Endothelial cell of umbilical vein (primary cell): ENCODE measurements at regions not wholly inside any gene's neighbourhood (a gene's known extent, or its start where the extent isn't known, plus 50 kb on each side); places are given as distances from the start of the nearest gene placed in this dataset.

Experiments
- BruUV-seq: library from RNA; stranded (reverse); fragments of 400-500 nt; replicated peaks from 2 replicates; lab custom pipeline; 2021; lab: Mats Ljungman, UMichigan
- CTCF ChIA-PET: fragments of 300-600, 350-600 bp; sonication (Branson Sonifier 250); formaldehyde crosslinking; loops from one replicate; lab custom pipeline; 2021; ENCODE audit warnings: antibody characterized with exemption, inconsistent platforms; lab: Charles Lee
- POLR2A ChIA-PET: fragments of 300-600, 350-600 bp; sonication (Branson Sonifier 250); formaldehyde crosslinking; loops from one replicate; lab custom pipeline; 2021; ENCODE audit warnings: antibody characterized with exemption, inconsistent platforms; lab: Charles Lee
- DNase-seq: peaks from one replicate; pipeline ENCODE4 v3.0.0-alpha.2; 2011; ENCODE audit warnings: low read depth, low spot score
- FAIRE-seq: peaks from 2 replicates; lab custom pipeline; 2011; peaks lifted over from hg19 to GRCh38; lab: Jason Lieb, UNC
- H2AFZ ChIP-seq: 2 replicates; pipeline ENCODE4 v1.6.0; 2012; ENCODE audit warnings: low read depth, low read length, control low read depth, inconsistent platforms
- H3K27ac ChIP-seq: 2 replicates; pipeline ENCODE4 v1.5.1; 2011; ENCODE audit warnings: low read depth, mild to moderate bottlenecking, control low read depth, low read length, moderate library complexity; ENCODE audit not compliant: insufficient read depth
- H3K27me3 ChIP-seq, 2 experiments: 2 replicates each; pipeline versions ENCODE4 v1.6.0 to v1.6.1; 2011; ENCODE audit warnings: low read length in 2 of 2, mixed read lengths in 1 of 2; ENCODE audit not compliant: control insufficient read depth in 2 of 2, insufficient read depth in 2 of 2
- H3K36me3 ChIP-seq, 2 experiments: 2 replicates in 1 of 2; 3 replicates in 1 of 2; pipeline ENCODE4 v1.5.1; 2011; ENCODE audit warnings: low read length in 2 of 2, mild to moderate bottlenecking in 1 of 2, moderate library complexity in 1 of 2; ENCODE audit not compliant: control insufficient read depth in 2 of 2, insufficient read depth in 2 of 2; ENCODE audit errors: extremely low read depth in 1 of 2
- H3K4me1 ChIP-seq: 3 replicates; pipeline ENCODE4 v1.5.1; 2011; ENCODE audit warnings: mild to moderate bottlenecking, low read length; ENCODE audit not compliant: control insufficient read depth, insufficient read depth; ENCODE audit errors: extremely low read depth
- H3K4me2 ChIP-seq: 2 replicates; pipeline ENCODE4 v1.6.1; 2011; ENCODE audit warnings: low read length, control low read depth, mixed read lengths; ENCODE audit not compliant: insufficient read depth
- H3K4me3 ChIP-seq, 3 experiments: fragments of 200-600 bp in 1 of 3; sonication (generic), shearing (Covaris generic) in 1 of 3; replicated peaks in 1 of 3; 2 replicates each; pipeline ENCODE4 v1.5.1; 2011 to 2016; ENCODE audit warnings: control low read depth in 3 of 3, low read length in 3 of 3, mild to moderate bottlenecking in 2 of 3, inconsistent platforms in 1 of 3, low read depth in 1 of 3, moderate library complexity in 1 of 3; ENCODE audit not compliant: insufficient read depth in 1 of 3
- H3K79me2 ChIP-seq: 2 replicates; pipeline ENCODE4 v1.6.0; 2012; ENCODE audit warnings: low read length, inconsistent platforms; ENCODE audit not compliant: control insufficient read depth, insufficient read depth
- H3K9ac ChIP-seq: replicated peaks from 2 replicates; pipeline ENCODE3; 2011; ENCODE audit warnings: low read length, control low read depth; ENCODE audit not compliant: insufficient read depth; ENCODE audit errors: extremely low read depth
- H3K9me1 ChIP-seq: replicated peaks from 3 replicates; pipeline ENCODE4 v1.6.0; 2011; ENCODE audit warnings: mild to moderate bottlenecking, low read length; ENCODE audit not compliant: control insufficient read depth, insufficient read depth; ENCODE audit errors: extremely low read depth
- H3K9me3 ChIP-seq: replicated peaks from 2 replicates; pipeline ENCODE4 v1.5.1; 2012; ENCODE audit warnings: low read length, inconsistent platforms; ENCODE audit not compliant: control insufficient read depth, insufficient read depth
- H4K20me1 ChIP-seq: replicated peaks from 2 replicates; pipeline ENCODE3; 2011; ENCODE audit warnings: mild to moderate bottlenecking, low read length; ENCODE audit not compliant: control insufficient read depth, insufficient read depth; ENCODE audit errors: extremely low read depth
- CTCF ChIP-seq, 2 donors: IDR thresholded peaks; 1 replicate in 1 of 2; 2 replicates in 1 of 2; pipeline ENCODE4 v1.5.1; 2011; ENCODE audit warnings: low read length in 2 of 2, mild to moderate bottlenecking in 2 of 2, moderate library complexity in 2 of 2, control low read depth in 1 of 2, inconsistent platforms in 1 of 2, low read depth in 1 of 2; ENCODE audit not compliant: insufficient read depth in 1 of 2; ENCODE audit errors: extremely low read depth in 1 of 2
- EZH2 ChIP-seq: IDR thresholded peaks from 2 replicates; pipeline ENCODE4 v1.6.1; 2012; ENCODE audit warnings: borderline replicate concordance, low read depth, mild to moderate bottlenecking, moderate library complexity, low read length, inconsistent platforms; ENCODE audit not compliant: severe bottlenecking
- FOS ChIP-seq: IDR thresholded peaks from 2 replicates; pipeline ENCODE4 v1.6.1; 2011; ENCODE audit warnings: mild to moderate bottlenecking, low read length, moderate library complexity, borderline replicate concordance; ENCODE audit not compliant: insufficient read depth
- GATA2 ChIP-seq: IDR thresholded peaks from 2 replicates; pipeline ENCODE4 v1.7.0; 2011; ENCODE audit warnings: low read depth, mild to moderate bottlenecking, moderate library complexity, mixed read lengths, low read length; ENCODE audit not compliant: insufficient read length, insufficient read depth
- JUN ChIP-seq: IDR thresholded peaks from 2 replicates; pipeline ENCODE4 v1.6.1; 2011; ENCODE audit warnings: borderline replicate concordance, low read depth; ENCODE audit not compliant: insufficient read length, insufficient read depth
- MAX ChIP-seq: IDR thresholded peaks from 2 replicates; pipeline ENCODE4 v1.6.1; 2011; ENCODE audit not compliant: insufficient read depth, insufficient read length
- MYC ChIP-seq: IDR thresholded peaks from one replicate; pipeline ENCODE4 v1.6.1; 2011; ENCODE audit warnings: mild to moderate bottlenecking, low read depth, low read length
- POLR2A ChIP-seq: IDR thresholded peaks from 2 replicates; pipeline ENCODE4 v1.6.1; 2012; ENCODE audit warnings: low read depth, mild to moderate bottlenecking, control low read depth, low read length
- POLR2AphosphoS5 ChIP-seq: IDR thresholded peaks from 2 replicates; pipeline ENCODE4 v1.6.1; 2012; ENCODE audit warnings: low read depth, mild to moderate bottlenecking, control low read depth, low read length, moderate library complexity; ENCODE audit not compliant: insufficient read depth
- dilution Hi-C: fragments of 300-500 bp; cut with MboI; formaldehyde crosslinking; loops from one replicate; pipeline ENCODE4 v1.15.0; 2019; ENCODE audit warnings: low sequenced_read_pairs; ENCODE audit not compliant: extremely low pct_ligation_motif_present
- intact Hi-C: fragments of 100-400 bp; cut with micrococcal nuclease; formaldehyde crosslinking; loops from one replicate; pipeline ENCODE4 v1.10.0; 2022

GRCh38 chr11:87775036-87775435, 400.2 kb downstream of the RAB38 start:
- no peaks in the 10 kb centered on the region for H3K36me3 ChIP-seq
- ChIA-PET CTCF (no interaction called here), POLR2A (no interaction called here)
- no peaks in the 10 kb centered on the region for H3K4me1 ChIP-seq
- H3K9ac ChIP-seq = no peak overlapping the region
- no peaks in the 10 kb centered on the region for H3K9me1 ChIP-seq
- H3K4me2 ChIP-seq = no peak overlapping the region
- H3K27ac ChIP-seq = no peak overlapping the region
- no peak overlapping the region for H3K4me3 ChIP-seq
- H3K9me3 ChIP-seq = no peaks in the 10 kb centered on the region
- DNase-seq = no peak
- H4K20me1 ChIP-seq = no peaks in the 10 kb centered on the region
- no TSS peak for BruUV-seq
- intact Hi-C loops = no loop called here
- TF ChIP-seq POLR2AphosphoS5 (no peak), MAX (no peak), EZH2 (no peak), FOS (no peak), CTCF (IDR thresholded peaks at IDR 0.05; ENCODE audit: extremely low read depth in 1 of 2, insufficient read depth in 1 of 2, low read depth in 1 of 2, low read length in 2 of 2) (no peak), POLR2A (no peak), MYC (no peak), JUN (no peak), GATA2 (no peak)
- H3K79me2 ChIP-seq = no peaks in the 10 kb centered on the region
- no peak overlapping the region for H2AFZ ChIP-seq
- no peaks in the 10 kb centered on the region for H3K27me3 ChIP-seq
- FAIRE-seq = no peak
- dilution Hi-C loops = no loop called here
